PC-3 (cell line): ENCODE measurements at regions not wholly inside any gene's neighbourhood (a gene's known extent, or its start where the extent isn't known, plus 50 kb on each side); places are given as distances from the start of the nearest gene placed in this dataset.

Source experiments
- EZH2 ChIP-seq: fragments of 300-600 bp; sonication (generic); IDR thresholded peaks from one replicate; pipeline ENCODE4 v1.6.1; 2017; ENCODE audit warnings: antibody characterized with exemption, mild to moderate bottlenecking, low read length; ENCODE audit not compliant: unreplicated experiment
- TF ChIP-seq, protein P1 (sequence below): fragments of 300-600 bp; sonication (generic); conservative IDR thresholded peaks from 2 replicates; pipeline ENCODE4 v1.5.1; 2017; ENCODE audit warnings: antibody characterized with exemption, low read depth, mild to moderate bottlenecking, low read length

DNA sequence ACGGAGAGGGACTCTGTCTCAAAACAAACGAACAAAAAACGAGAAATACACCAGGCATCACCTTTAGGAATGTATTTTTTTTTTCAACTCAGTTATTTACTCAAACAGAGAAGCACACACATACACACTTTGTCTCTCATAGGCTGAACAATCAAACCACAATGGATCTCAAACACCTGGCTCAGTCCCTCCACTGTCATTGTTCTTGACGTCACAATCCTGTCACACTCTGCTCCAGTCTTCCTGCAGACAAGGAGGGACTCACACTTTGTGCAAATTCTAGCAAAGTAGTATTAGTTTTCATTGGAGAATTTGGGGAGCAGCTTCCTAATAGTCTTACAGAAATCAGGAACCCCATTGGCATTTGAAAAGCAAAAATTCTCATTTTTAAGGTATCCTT lies 727.8 kb downstream of the BCL11B start:
- TF ChIP-seq, protein P1, sequence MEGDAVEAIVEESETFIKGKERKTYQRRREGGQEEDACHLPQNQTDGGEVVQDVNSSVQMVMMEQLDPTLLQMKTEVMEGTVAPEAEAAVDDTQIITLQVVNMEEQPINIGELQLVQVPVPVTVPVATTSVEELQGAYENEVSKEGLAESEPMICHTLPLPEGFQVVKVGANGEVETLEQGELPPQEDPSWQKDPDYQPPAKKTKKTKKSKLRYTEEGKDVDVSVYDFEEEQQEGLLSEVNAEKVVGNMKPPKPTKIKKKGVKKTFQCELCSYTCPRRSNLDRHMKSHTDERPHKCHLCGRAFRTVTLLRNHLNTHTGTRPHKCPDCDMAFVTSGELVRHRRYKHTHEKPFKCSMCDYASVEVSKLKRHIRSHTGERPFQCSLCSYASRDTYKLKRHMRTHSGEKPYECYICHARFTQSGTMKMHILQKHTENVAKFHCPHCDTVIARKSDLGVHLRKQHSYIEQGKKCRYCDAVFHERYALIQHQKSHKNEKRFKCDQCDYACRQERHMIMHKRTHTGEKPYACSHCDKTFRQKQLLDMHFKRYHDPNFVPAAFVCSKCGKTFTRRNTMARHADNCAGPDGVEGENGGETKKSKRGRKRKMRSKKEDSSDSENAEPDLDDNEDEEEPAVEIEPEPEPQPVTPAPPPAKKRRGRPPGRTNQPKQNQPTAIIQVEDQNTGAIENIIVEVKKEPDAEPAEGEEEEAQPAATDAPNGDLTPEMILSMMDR, result no peak
- TF ChIP-seq EZH2, result no peak
